Ascending aorta (tissue), 2 donors: ENCODE measurements at regions not wholly inside any gene's neighbourhood (a gene's known extent, or its start where the extent isn't known, plus 50 kb on each side); places are given as distances from the start of the nearest gene placed in this dataset.
"Not testable (repeated sequence)": the region's sequence is repeated elsewhere in the genome, so short reads cannot be mapped to it uniquely, and the experiment has no call there.

Experiments
- DNase-seq, 2 donors: peaks; one replicate each; pipeline ENCODE4 v3.0.0-alpha.2; 2019; ENCODE audit warnings: low spot score in 2 of 2
- H3K27ac ChIP-seq, 2 donors: fragments of 200-600 bp; sonication (generic); one replicate each; pipeline ENCODE4 v1.5.1; 2016 to 2017; ENCODE audit warnings: mild to moderate bottlenecking in 1 of 2
- H3K27me3 ChIP-seq: fragments of 200-600 bp; sonication (generic); one replicate; pipeline ENCODE4 v1.5.1; 2017
- H3K36me3 ChIP-seq, 2 donors: fragments of 200-600 bp; sonication (generic); one replicate each; pipeline ENCODE4 v1.5.1; 2016
- H3K4me1 ChIP-seq, 2 donors: fragments of 200-600 bp; sonication (generic); one replicate each; pipeline ENCODE4 v1.5.1; 2016 to 2017; ENCODE audit warnings: mild to moderate bottlenecking in 1 of 2
- H3K4me3 ChIP-seq, 2 donors: fragments of 200-600 bp; sonication (generic); one replicate each; pipeline ENCODE4 v1.5.1; 2016 to 2017; ENCODE audit warnings: mild to moderate bottlenecking in 1 of 2
- H3K9me3 ChIP-seq, 2 donors: fragments of 200-600 bp; sonication (generic); one replicate each; pipeline ENCODE4 v1.5.1; 2016
- CTCF ChIP-seq, 3 experiments: fragments of 200-600 bp in 2 of 3; fragments of 450-650 bp in 1 of 3; sonication (generic) in 2 of 3; IDR thresholded peaks; one replicate each; pipeline ENCODE4 v1.5.1; 2016 to 2019; ENCODE audit warnings: antibody characterized with exemption in 3 of 3, mild to moderate bottlenecking in 1 of 3, moderate library complexity in 1 of 3
- intact Hi-C: fragments of 100-400 bp; cut with DNase I; formaldehyde crosslinking; loops from one replicate; pipeline ENCODE4 v1.15.1; 2023

GRCh38 chr2:184419744-184420143 is 178.6 kb upstream of the ZNF804A start:
- intact Hi-C loops = no loop called here
- Histone ChIP-seq H3K36me3 (no peaks in the 10 kb centered on the region), H3K27me3 (no peaks in the 10 kb centered on the region), H3K4me1 (no peaks in the 10 kb centered on the region), H3K9me3 (no peaks in the 10 kb centered on the region), H3K4me3 (no peak overlapping the region), H3K27ac (no peak overlapping the region)
- DNase-seq = no peak
- no peak for TF ChIP-seq CTCF (IDR thresholded peaks at IDR 0.05)

- H3K9me3 ChIP-seq, intact Hi-C loops, H3K27ac ChIP-seq, DNase-seq, H3K4me1 ChIP-seq, H3K27me3 ChIP-seq, H3K4me3 ChIP-seq, H3K36me3 ChIP-seq: not testable (repeated sequence)
Measured at GRCh38 chr2:184421456-184421855, 176.9 kb upstream of the ZNF804A start.

GRCh38 chr2:184425083-184425482 is 173.2 kb upstream of the ZNF804A start:
- Histone ChIP-seq H3K36me3 (no peaks in the 10 kb centered on the region), H3K27ac (no peak overlapping the region), H3K4me1 (no peaks in the 10 kb centered on the region), H3K27me3 (no peaks in the 10 kb centered on the region), H3K9me3 (no peaks in the 10 kb centered on the region), H3K4me3 (no peak overlapping the region)
- intact Hi-C loops = no loop called here
- no peak for DNase-seq
- no peak for TF ChIP-seq CTCF (IDR thresholded peaks at IDR 0.05)

GRCh38 chr2:184444217-184444616 is 154.1 kb upstream of the ZNF804A start:
- no peak overlapping the region for H3K27ac ChIP-seq
- H3K36me3 ChIP-seq = no peaks in the 10 kb centered on the region
- no peak for DNase-seq
- TF ChIP-seq CTCF (IDR thresholded peaks at IDR 0.05) = no peak
- H3K4me3 ChIP-seq = no peak overlapping the region
- H3K9me3 ChIP-seq = no peaks in the 10 kb centered on the region
- H3K4me1 ChIP-seq = no peaks in the 10 kb centered on the region
- intact Hi-C loops = no loop called here
- H3K27me3 ChIP-seq = no peaks in the 10 kb centered on the region

- intact Hi-C loops = no loop called here
- no peak for TF ChIP-seq CTCF (IDR thresholded peaks at IDR 0.05)
Measured at GRCh38 chr2:184444623-184445223, 153.6 kb upstream of the ZNF804A start.

GRCh38 chr2:184449760-184450159 is 148.6 kb upstream of the ZNF804A start:
- no peaks in the 10 kb centered on the region for H3K27me3 ChIP-seq
- no peaks in the 10 kb centered on the region for H3K4me1 ChIP-seq
- no peaks in the 10 kb centered on the region for H3K9me3 ChIP-seq
- H3K36me3 ChIP-seq = no peaks in the 10 kb centered on the region
- no peak overlapping the region for H3K4me3 ChIP-seq
- no peak overlapping the region for H3K27ac ChIP-seq
- DNase-seq = no peak
- TF ChIP-seq CTCF (IDR thresholded peaks at IDR 0.05) = no peak
- intact Hi-C loops = no loop called here

More at GRCh38 chr2:184444623-184445223, 153.6 kb upstream of the ZNF804A start:
- no peaks in the 10 kb centered on the region for H3K4me1 ChIP-seq
- H3K9me3 ChIP-seq = no peaks in the 10 kb centered on the region
- H3K27ac ChIP-seq = no peak overlapping the region
- no peaks in the 10 kb centered on the region for H3K27me3 ChIP-seq
- no peak for DNase-seq
- H3K36me3 ChIP-seq = no peaks in the 10 kb centered on the region
- no peak overlapping the region for H3K4me3 ChIP-seq
